K562 (cell line): ENCODE measurements at regions not wholly inside any gene's neighbourhood (a gene's known extent, or its start where the extent isn't known, plus 50 kb on each side); places are given as distances from the start of the nearest gene placed in this dataset.

ENCODE experiments used
- ATAC-seq: fragments of 200-7000 bp; cut with Tn5 transposase; 3 replicates; pipeline ENCODE4 v1.9.1; 2020; ENCODE audit warnings: moderate library complexity
- BruUV-seq: library from RNA; stranded (reverse); fragments of 400-500 nt; replicated peaks from 2 replicates; lab custom pipeline; 2021; lab: Mats Ljungman, UMichigan
- CTCF ChIA-PET: fragments of 300-600 bp; formaldehyde crosslinking; extraction: SDS; loops from one replicate; lab custom pipeline; 2021; ENCODE audit warnings: low intra/inter-chr PET ratio; lab: Yijun Ruan, JAX
- POLR2A ChIA-PET: fragments of 300-600, 350-650 bp; sonication (Branson Sonifier 250); formaldehyde crosslinking; extraction: SDS; loops from one replicate; lab custom pipeline; 2021; ENCODE audit warnings: antibody characterized with exemption, inconsistent platforms; lab: Yijun Ruan, JAX
- DNase-seq, 4 experiments: peaks; one replicate each; pipeline versions ENCODE4 v3.0.0 to v3.0.0-alpha.2; 2011 to 2018; ENCODE audit warnings: low spot score in 3 of 4, mixed read lengths in 3 of 4; ENCODE audit errors: extremely low read depth in 1 of 4
- FAIRE-seq: peaks from 2 replicates; lab custom pipeline; 2011; peaks lifted over from hg19 to GRCh38; lab: Jason Lieb, UNC
- H2AFZ ChIP-seq: 2 replicates; pipeline ENCODE4 v1.6.0; 2011; ENCODE audit warnings: low read depth, low read length, control low read depth, inconsistent platforms
- H3K27ac ChIP-seq: fragments of 200-600 bp; 3 replicates; pipeline ENCODE4 v1.8.0; 2011; ENCODE audit warnings: low read depth, mild to moderate bottlenecking, control low read depth, inconsistent platforms, low read length, moderate library complexity, mixed read lengths; ENCODE audit errors: extremely low read depth
- H3K27me3 ChIP-seq, 2 experiments: fragments of 300-600 bp in 1 of 2; 2 replicates in 1 of 2; 3 replicates in 1 of 2; pipeline versions ENCODE4 v1.6.0 to v1.8.0; 2011; ENCODE audit warnings: inconsistent platforms in 2 of 2, low read length in 2 of 2, mild to moderate bottlenecking in 1 of 2, mixed read lengths in 1 of 2, moderate library complexity in 1 of 2; ENCODE audit not compliant: control insufficient read depth in 2 of 2, insufficient read depth in 2 of 2
- H3K36me3 ChIP-seq: fragments of 300-600 bp; 3 replicates; pipeline ENCODE4 v1.8.0; 2011; ENCODE audit warnings: mild to moderate bottlenecking, low read length, inconsistent platforms; ENCODE audit not compliant: control insufficient read depth, insufficient read depth
- H3K4me1 ChIP-seq, 2 experiments: fragments of 200-600 bp in 1 of 2; replicated peaks in 1 of 2; 2 replicates in 1 of 2; 3 replicates in 1 of 2; pipeline versions ENCODE4 v1.5.1 to v1.8.0; 2011; ENCODE audit warnings: inconsistent platforms in 2 of 2, low read length in 2 of 2, mild to moderate bottlenecking in 1 of 2, mixed read lengths in 1 of 2, moderate library complexity in 1 of 2; ENCODE audit not compliant: control insufficient read depth in 2 of 2, insufficient read depth in 2 of 2
- H3K4me2 ChIP-seq: 2 replicates; pipeline ENCODE4 v1.6.1; 2011; ENCODE audit warnings: low read length, control low read depth, inconsistent platforms, mixed read lengths; ENCODE audit not compliant: insufficient read depth
- H3K4me3 ChIP-seq: fragments of 200-600 bp; sonication (generic), shearing (Covaris generic); 2 replicates; pipeline ENCODE4 v1.5.1; 2016; ENCODE audit warnings: control low read depth, inconsistent platforms
- H3K79me2 ChIP-seq: fragments of 200-600 bp; 3 replicates; pipeline ENCODE4 v1.8.0; 2011; ENCODE audit warnings: low read length, inconsistent platforms; ENCODE audit not compliant: control insufficient read depth, insufficient read depth
- H3K9ac ChIP-seq, 2 experiments: 2 replicates each; pipeline versions ENCODE4 v1.6.0 to v1.6.1; 2011; ENCODE audit warnings: low read depth in 2 of 2, low read length in 2 of 2, control low read depth in 1 of 2, inconsistent platforms in 1 of 2, mild to moderate bottlenecking in 1 of 2, mixed read lengths in 1 of 2; ENCODE audit not compliant: insufficient read depth in 1 of 2
- H3K9me1 ChIP-seq: one replicate; pipeline ENCODE4 v1.6.0; 2011; ENCODE audit warnings: inconsistent platforms, mild to moderate bottlenecking, low read length, moderate library complexity; ENCODE audit not compliant: control insufficient read depth, insufficient read depth
- H3K9me3 ChIP-seq: replicated peaks from 2 replicates; pipeline ENCODE4 v1.5.1; 2011; ENCODE audit warnings: low read depth, low read length, inconsistent platforms; ENCODE audit not compliant: control insufficient read depth, insufficient read depth
- H4K20me1 ChIP-seq: replicated peaks from 2 replicates; pipeline ENCODE4 v1.6.1; 2011; ENCODE audit warnings: low read length, inconsistent platforms, mixed read lengths; ENCODE audit not compliant: control insufficient read depth, insufficient read depth
- MGA ChIP-seq: fragments of 450-650 bp; IDR thresholded peaks from 2 replicates; pipeline ENCODE4 v1.6.1; 2016; ENCODE audit warnings: mild to moderate bottlenecking, moderate library complexity
- NCOA6 ChIP-seq: fragments of 450-650 bp; IDR thresholded peaks from 2 replicates; pipeline ENCODE4 v1.6.1; 2017; ENCODE audit warnings: mild to moderate bottlenecking
- ZNF197 ChIP-seq: fragments of 200-800 bp; sonication (Bioruptor generic); IDR thresholded peaks from 2 replicates; pipeline ENCODE4 v1.6.1; 2016; ENCODE audit warnings: low read depth, missing genetic modification characterization, missing compliant biosample characterization
- WGBS: fragments of 100-300 bp; shearing (Covaris generic); methylation state at CpG from one replicate; pipeline ENCODE4 v1.1.6; 2016; ENCODE audit warnings: low coverage, mixed read lengths; ENCODE audit not compliant: insufficient coverage; ENCODE audit errors: missing lambda C conversion rate; 5-methylcytosine and 5-hydroxymethylcytosine counted together
- in situ Hi-C: fragments of 300-500 bp; cut with MboI; formaldehyde crosslinking; loops from 4 replicates; pipeline ENCODE4 v1.15.0; 2018; ENCODE audit warnings: inconsistent platforms, mixed read lengths
- intact Hi-C: fragments of 100-400 bp; cut with micrococcal nuclease; formaldehyde crosslinking; loops from 2 replicates; pipeline ENCODE4 v1.14.2; 2022

GRCh38 chr15:95182091-95182490 lies 950.7 kb downstream of the MCTP2 start:
- ChIA-PET POLR2A (no interaction called here), CTCF (no interaction called here)
- Histone ChIP-seq H2AFZ (no peak overlapping the region), H3K9me1 (no peaks in the 10 kb centered on the region), H3K27me3 (no peaks in the 10 kb centered on the region), H3K79me2 (no peaks in the 10 kb centered on the region), H3K4me3 (no peak overlapping the region), H3K4me1 (no peaks in the 10 kb centered on the region), H3K36me3 (no peaks in the 10 kb centered on the region), H3K9ac (no peak overlapping the region), H4K20me1 (no peaks in the 10 kb centered on the region), H3K27ac (no peak overlapping the region), H3K9me3 (no peaks in the 10 kb centered on the region), H3K4me2 (no peak overlapping the region)
- no peak for ATAC-seq
- BruUV-seq: no TSS peak
- DNase-seq: no peak
- intact Hi-C loops: no loop called here
- WGBS: 20% methylated on average over 1 of the region's 1 CpG
- in situ Hi-C loops: no loop called here
- no peak for FAIRE-seq
- TF ChIP-seq NCOA6 (no peak), ZNF197 (CRISPR knock-in tag) (no peak)

- ATAC-seq (no peak), FAIRE-seq (no peak), DNase-seq (no peak)
- Histone ChIP-seq H2AFZ (no peak overlapping the region), H3K27me3 (no peaks in the 10 kb centered on the region), H3K9me3 (no peaks in the 10 kb centered on the region), H3K27ac (no peak overlapping the region), H3K9ac (no peak overlapping the region), H3K36me3 (no peaks in the 10 kb centered on the region), H3K9me1 (no peaks in the 10 kb centered on the region), H3K79me2 (no peaks in the 10 kb centered on the region), H4K20me1 (no peaks in the 10 kb centered on the region), H3K4me1 (no peaks in the 10 kb centered on the region; a peak in 1 of 5 replicates), H3K4me3 (no peak overlapping the region), H3K4me2 (no peak overlapping the region)
- CTCF ChIA-PET: no interaction called here
- in situ Hi-C loops (no loop called here), intact Hi-C loops (no loop called here)
- BruUV-seq: no TSS peak
- POLR2A ChIA-PET: no interaction called here
- peak; percentile 40 for TF ChIP-seq MGA
Observed at GRCh38 chr15:95192923-95193322, 961.6 kb downstream of the MCTP2 start.
